A549 (cell line): ENCODE measurements at regions not wholly inside any gene's neighbourhood (a gene's known extent, or its start where the extent isn't known, plus 50 kb on each side); places are given as distances from the start of the nearest gene placed in this dataset.

Source experiments
- ATAC-seq, 2 experiments: fragments of 200-7000 bp in 1 of 2; fragments of >200 bp in 1 of 2; cut with Nextera tagmentation in 1 of 2; cut with Tn5 transposase in 1 of 2; 3 replicates each; pipeline versions ENCODE4 v1.8.0 to v1.9.1; 2018 to 2020; ENCODE audit warnings: mild to moderate bottlenecking in 1 of 2, moderate library complexity in 1 of 2
- CTCF ChIA-PET: fragments of 300-600 bp; sonication (Branson Sonifier 250); formaldehyde crosslinking; extraction: SDS; loops from one replicate; lab custom pipeline; 2021; ENCODE audit warnings: antibody characterized with exemption, inconsistent platforms; lab: Yijun Ruan, JAX
- POLR2A ChIA-PET: fragments of 350-600 bp; formaldehyde crosslinking; extraction: SDS; loops from one replicate; lab custom pipeline; 2021; ENCODE audit warnings: antibody characterized with exemption, inconsistent platforms; lab: Yijun Ruan, JAX
- DNase-seq, 2 experiments: peaks; one replicate each; pipeline versions ENCODE4 v3.0.0 to v3.0.0-alpha.2; 2011 to 2016; ENCODE audit warnings: low read depth in 1 of 2, low spot score in 1 of 2
- FAIRE-seq: peaks from 2 replicates; lab custom pipeline; 2011; peaks lifted over from hg19 to GRCh38; lab: Jason Lieb, UNC
- H3K27ac ChIP-seq, 2 experiments: fragments of >200 bp; sonication (Bioruptor Twin); formaldehyde crosslinking; 3 replicates each; pipeline ENCODE4 v1.5.1; 2016 to 2017
- H3K4me1 ChIP-seq: fragments of >200 bp; sonication (Bioruptor Twin); formaldehyde crosslinking; 3 replicates; pipeline ENCODE4 v1.6.1; 2016
- H3K4me2 ChIP-seq: fragments of >200 bp; sonication (Bioruptor Twin); formaldehyde crosslinking; 3 replicates; pipeline ENCODE4 v1.6.1; 2016
- H3K4me3 ChIP-seq: fragments of >200 bp; sonication (Bioruptor Twin); formaldehyde crosslinking; 3 replicates; pipeline ENCODE4 v1.5.1; 2016
- H3K9me3 ChIP-seq: fragments of >200 bp; sonication (Bioruptor Twin); formaldehyde crosslinking; 3 replicates; pipeline ENCODE4 v1.6.1; 2016
- BHLHE40 ChIP-seq: IDR thresholded peaks from 2 replicates; pipeline ENCODE4 v1.6.1; 2012; ENCODE audit warnings: low read depth, low read length, inconsistent platforms
- CBX2 ChIP-seq: fragments of 200-600 bp; sonication (generic); IDR thresholded peaks from 2 replicates; pipeline ENCODE4 v1.6.1; 2016; ENCODE audit warnings: low read depth, mild to moderate bottlenecking, borderline replicate concordance
- CBX8 ChIP-seq: fragments of 200-600 bp; sonication (generic); IDR thresholded peaks from 2 replicates; pipeline ENCODE4 v1.6.1; 2016
- CHD2 ChIP-seq: fragments of 150-350 bp; IDR thresholded peaks from 2 replicates; pipeline ENCODE4 v1.6.1; 2014; ENCODE audit warnings: low read length; ENCODE audit not compliant: partially characterized antibody
- CHD4 ChIP-seq: fragments of 200-600 bp; sonication (generic); IDR thresholded peaks from 2 replicates; pipeline ENCODE4 v1.6.1; 2016; ENCODE audit warnings: antibody characterized with exemption, mild to moderate bottlenecking, borderline replicate concordance
- EHMT2 ChIP-seq: fragments of 200-600 bp; sonication (generic); IDR thresholded peaks from 2 replicates; pipeline ENCODE4 v1.6.1; 2016; ENCODE audit warnings: antibody characterized with exemption, low read depth, mild to moderate bottlenecking, moderate library complexity
- ELK1 ChIP-seq: fragments of 150-350 bp; IDR thresholded peaks from 2 replicates; pipeline ENCODE4 v1.6.1; 2014; ENCODE audit warnings: low read depth, mild to moderate bottlenecking, low read length
- EP300 ChIP-seq, 2 experiments: fragments of >200 bp; sonication (Bioruptor Twin); formaldehyde crosslinking; IDR thresholded peaks; 2 replicates in 1 of 2; 3 replicates in 1 of 2; pipeline ENCODE4 v1.6.1; 2016 to 2017
- ESRRA ChIP-seq: fragments of 150-350 bp; IDR thresholded peaks from 2 replicates; pipeline ENCODE4 v1.6.1; 2014; ENCODE audit warnings: mild to moderate bottlenecking, low read length, borderline replicate concordance
- FOSL2 ChIP-seq, 2 experiments: fragments of 450-650 bp in 1 of 2; fragments of >200 bp in 1 of 2; sonication (Bioruptor Twin) in 1 of 2; formaldehyde crosslinking; IDR thresholded peaks; 2 replicates each; pipeline versions ENCODE4 v1.5.0 to v1.6.1; 2016 to 2020; ENCODE audit warnings: mild to moderate bottlenecking in 1 of 2, moderate library complexity in 1 of 2
- FOXS1 ChIP-seq: fragments of 250-450 bp; sonication (Bioruptor Pico); IDR thresholded peaks from 2 replicates; pipeline ENCODE4 v1.5.0; 2020; ENCODE audit warnings: mild to moderate bottlenecking, moderate library complexity
- GATA3 ChIP-seq: IDR thresholded peaks from 2 replicates; pipeline ENCODE4 v1.6.1; 2012; ENCODE audit warnings: borderline replicate concordance
- HOXA7 ChIP-seq: fragments of 250-450 bp; sonication (Bioruptor Pico); IDR thresholded peaks from 2 replicates; pipeline ENCODE4 v1.5.0; 2020; ENCODE audit warnings: mild to moderate bottlenecking, moderate library complexity
- MYC ChIP-seq: IDR thresholded peaks from 2 replicates; pipeline ENCODE4 v1.6.1; 2012; ENCODE audit warnings: mild to moderate bottlenecking, inconsistent platforms, low read length, improper control_type of control experiment, borderline replicate concordance
- NPAS2 ChIP-seq: fragments of 250-450 bp; sonication (Bioruptor Pico); IDR thresholded peaks from 2 replicates; pipeline ENCODE4 v1.8.0; 2022; ENCODE audit warnings: mild to moderate bottlenecking, moderate library complexity, borderline replicate concordance
- NR3C1 ChIP-seq: fragments of >200 bp; sonication (Bioruptor Twin); formaldehyde crosslinking; IDR thresholded peaks from 3 replicates; pipeline ENCODE4 v1.6.1; 2017
- RARB ChIP-seq: fragments of 250-450 bp; sonication (Bioruptor Pico); IDR thresholded peaks from 2 replicates; pipeline ENCODE4 v1.8.0; 2021; ENCODE audit warnings: mild to moderate bottlenecking, moderate library complexity
- RCOR1 ChIP-seq: fragments of 150-350 bp; IDR thresholded peaks from 2 replicates; pipeline ENCODE4 v1.6.1; 2014; ENCODE audit warnings: antibody characterized with exemption, low read length, low read depth
- RNF2 ChIP-seq: fragments of 200-600 bp; sonication (generic); IDR thresholded peaks from 2 replicates; pipeline ENCODE4 v1.6.1; 2016; ENCODE audit warnings: low read depth, mild to moderate bottlenecking, antibody characterized with exemption, moderate library complexity, borderline replicate concordance
- SMC3 ChIP-seq: fragments of >200 bp; sonication (Bioruptor Twin); formaldehyde crosslinking; IDR thresholded peaks from 3 replicates; pipeline ENCODE4 v1.6.1; 2018; ENCODE audit warnings: inconsistent platforms
- TP53 ChIP-seq: fragments of 250-450 bp; sonication (Bioruptor Pico); IDR thresholded peaks from 2 replicates; pipeline ENCODE4 v1.5.0; 2021; ENCODE audit warnings: mild to moderate bottlenecking, moderate library complexity
- ZC3H11A ChIP-seq: fragments of 450-650 bp; IDR thresholded peaks from 2 replicates; pipeline ENCODE4 v1.6.1; 2014; ENCODE audit warnings: antibody characterized with exemption, mild to moderate bottlenecking
- ZSCAN20 ChIP-seq: fragments of 250-450 bp; sonication (Bioruptor Pico); IDR thresholded peaks from 2 replicates; pipeline ENCODE4 v1.8.0; 2022; ENCODE audit warnings: mild to moderate bottlenecking, moderate library complexity
- WGBS: methylation state at CpG from one replicate; pipeline ENCODE4 v1.1.6; 2017; ENCODE audit errors: missing lambda C conversion rate; 5-methylcytosine and 5-hydroxymethylcytosine counted together
- TF ChIP-seq, protein P1 (sequence below): fragments of >200 bp; sonication (Bioruptor Twin); formaldehyde crosslinking; IDR thresholded peaks from 3 replicates; pipeline ENCODE4 v1.5.1; 2016
- TF ChIP-seq, protein P2 (sequence below): fragments of 450-650 bp; IDR thresholded peaks from 2 replicates; pipeline ENCODE4 v1.6.1; 2014; ENCODE audit warnings: antibody characterized with exemption
- TF ChIP-seq, protein P3 (sequence below): fragments of 250-450 bp; sonication (Bioruptor Pico); IDR thresholded peaks from 2 replicates; pipeline ENCODE4 v1.5.0; 2020; ENCODE audit warnings: low read depth, mild to moderate bottlenecking, moderate library complexity

GRCh38 chr11:34747251-34747650 is 126.4 kb downstream of the EHF start:
- TF ChIP-seq TP53 (CRISPR knock-in tag) (no peak), CHD4 (no peak), SMC3 (no peak), EHMT2 (no peak)
- DNase-seq (no peak), FAIRE-seq (no peak), ATAC-seq (no peak)
- no peaks in the 10 kb centered on the region for H3K9me3 ChIP-seq
- H3K27ac ChIP-seq: peak overlapping the region in 1 of 2 experiments; percentile 24; a peak in 1 of 6 replicates
- 37% methylated on average over 3 of the region's 3 CpGs for WGBS
- H3K4me3 ChIP-seq: no peak overlapping the region
- no peaks in the 10 kb centered on the region; the same call in 2 of the 3 replicates for H3K4me1 ChIP-seq
- POLR2A ChIA-PET: no interaction called here
- CTCF ChIA-PET: interaction anchor here (1.1 to 1.4 kb wide), 2 partner anchors 8 to 162 kb away, joined by 3 read pairs; no protein-coding TSS in a partner anchor
- no peak overlapping the region for H3K4me2 ChIP-seq

DNA sequence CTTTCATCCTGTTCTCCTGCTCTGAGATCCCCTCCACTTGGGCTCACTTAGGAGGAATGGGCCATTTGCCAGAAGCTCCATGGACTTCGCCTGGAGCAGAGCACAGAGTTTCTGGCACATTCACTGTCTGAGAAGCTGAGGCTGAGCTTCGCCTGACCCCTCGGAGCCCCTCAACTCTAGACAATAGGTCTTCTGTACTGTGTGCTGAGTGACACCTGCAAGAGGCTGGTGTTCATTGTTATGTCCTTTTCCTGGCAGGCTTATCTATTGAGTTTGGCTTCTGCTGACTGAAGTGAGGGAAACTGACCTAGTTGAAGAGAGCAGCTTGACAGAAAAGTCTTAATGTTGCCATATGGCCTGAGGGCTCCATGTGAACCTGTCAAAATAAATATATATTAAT is 124.3 kb downstream of the EHF start:
- Histone ChIP-seq H3K27ac (no peak overlapping the region), H3K4me3 (no peak overlapping the region), H3K4me1 (no peaks in the 10 kb centered on the region), H3K4me2 (no peak overlapping the region), H3K9me3 (no peaks in the 10 kb centered on the region)
- no peak for TF ChIP-seq NPAS2
- TF ChIP-seq EP300 (IDR thresholded peaks at IDR 0.05): no peak
- no peak for TF ChIP-seq EHMT2
- DNase-seq (no peak), FAIRE-seq (no peak), ATAC-seq (no peak)
- ChIA-PET CTCF (interaction anchor here (1.1 kb wide), 1 partner anchor 159 kb away, joined by 4 read pairs; no protein-coding TSS in a partner anchor), POLR2A (no interaction called here)
- WGBS: 70% methylated on average over 3 of the region's 3 CpGs

DNA sequence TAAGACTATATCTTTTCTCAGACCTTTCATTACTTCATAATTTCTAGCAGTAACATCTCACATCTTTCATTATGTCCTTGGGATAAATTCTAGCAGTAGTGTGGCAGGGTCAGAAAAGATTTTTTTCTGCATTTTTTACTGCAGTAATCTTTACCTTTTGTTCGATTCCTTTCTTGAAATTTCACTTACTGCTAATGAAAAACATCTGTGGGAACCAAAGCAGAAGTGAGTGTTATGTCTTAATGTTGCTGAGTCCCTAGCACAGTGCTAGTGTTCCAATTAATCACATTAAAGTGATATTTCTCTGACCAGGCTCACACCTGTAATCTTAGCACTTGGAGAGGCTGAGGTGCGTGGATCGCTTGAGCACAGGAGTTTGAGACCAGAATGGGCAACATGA is 123.6 kb downstream of the EHF start:
- no peaks in the 10 kb centered on the region for H3K4me1 ChIP-seq
- no peak for ATAC-seq
- no peak for TF ChIP-seq CBX8
- TF ChIP-seq, protein P1, sequence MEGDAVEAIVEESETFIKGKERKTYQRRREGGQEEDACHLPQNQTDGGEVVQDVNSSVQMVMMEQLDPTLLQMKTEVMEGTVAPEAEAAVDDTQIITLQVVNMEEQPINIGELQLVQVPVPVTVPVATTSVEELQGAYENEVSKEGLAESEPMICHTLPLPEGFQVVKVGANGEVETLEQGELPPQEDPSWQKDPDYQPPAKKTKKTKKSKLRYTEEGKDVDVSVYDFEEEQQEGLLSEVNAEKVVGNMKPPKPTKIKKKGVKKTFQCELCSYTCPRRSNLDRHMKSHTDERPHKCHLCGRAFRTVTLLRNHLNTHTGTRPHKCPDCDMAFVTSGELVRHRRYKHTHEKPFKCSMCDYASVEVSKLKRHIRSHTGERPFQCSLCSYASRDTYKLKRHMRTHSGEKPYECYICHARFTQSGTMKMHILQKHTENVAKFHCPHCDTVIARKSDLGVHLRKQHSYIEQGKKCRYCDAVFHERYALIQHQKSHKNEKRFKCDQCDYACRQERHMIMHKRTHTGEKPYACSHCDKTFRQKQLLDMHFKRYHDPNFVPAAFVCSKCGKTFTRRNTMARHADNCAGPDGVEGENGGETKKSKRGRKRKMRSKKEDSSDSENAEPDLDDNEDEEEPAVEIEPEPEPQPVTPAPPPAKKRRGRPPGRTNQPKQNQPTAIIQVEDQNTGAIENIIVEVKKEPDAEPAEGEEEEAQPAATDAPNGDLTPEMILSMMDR: no peak
- TF ChIP-seq RARB (CRISPR knock-in tag): no peak
- TF ChIP-seq EHMT2: no peak
- no peak for TF ChIP-seq ESRRA
- TF ChIP-seq ZC3H11A: no peak
- no peak for TF ChIP-seq HOXA7
- TF ChIP-seq BHLHE40: no peak
- TF ChIP-seq FOXS1: no peak
- TF ChIP-seq GATA3: no peak
- TF ChIP-seq, all 56 proteins: peak for 0
- Histone ChIP-seq H3K9me3 (no peaks in the 10 kb centered on the region), H3K27ac (no peak overlapping the region), H3K4me2 (no peak overlapping the region), H3K4me3 (no peak overlapping the region)
- no peak for FAIRE-seq
- no peak for DNase-seq
- 83% methylated on average over 3 of the region's 3 CpGs for WGBS
- CTCF ChIA-PET: no interaction called here
- POLR2A ChIA-PET: no interaction called here

DNA sequence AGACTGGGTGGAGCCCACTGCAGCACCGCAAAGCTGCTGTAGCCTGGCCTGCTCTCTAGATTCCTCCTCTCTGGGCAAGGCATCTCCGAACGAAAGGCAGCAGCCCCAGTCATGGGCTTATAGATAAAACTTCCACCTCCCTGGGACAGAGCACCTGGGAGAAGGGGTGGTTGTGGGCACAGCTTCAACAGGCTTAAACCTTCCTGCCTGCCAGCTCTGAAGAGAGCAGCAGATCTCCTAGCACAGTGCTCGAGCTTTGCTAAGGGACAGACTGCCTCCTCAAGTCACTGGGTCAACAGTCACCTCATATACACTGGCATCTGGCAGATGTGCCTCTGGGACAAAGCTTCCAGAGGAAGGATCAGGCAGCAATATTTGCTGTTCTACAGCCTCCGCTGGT is 117.3 kb downstream of the EHF start:
- no peak overlapping the region for H3K27ac ChIP-seq
- POLR2A ChIA-PET: no interaction called here
- DNase-seq: peak in 1 of 2 experiments; percentile 20
- H3K4me2 ChIP-seq: no peak overlapping the region
- CTCF ChIA-PET: interaction anchor here (1.3 to 2.6 kb wide), 2 partner anchors 10 to 152 kb away, joined by 3 to 12 read pairs; no protein-coding TSS in a partner anchor
- H3K9me3 ChIP-seq: peaks cover 21% of the 10 kb centered on the region
- FAIRE-seq: no peak
- no peak for ATAC-seq
- WGBS: 90% methylated on average over 5 of the region's 5 CpGs
- H3K4me3 ChIP-seq: no peak overlapping the region
- H3K4me1 ChIP-seq: no peaks in the 10 kb centered on the region
- TF ChIP-seq CHD4 (no peak), RCOR1 (no peak), CHD2 (no peak), HOXA7 (no peak), NR3C1 (no peak), CBX2 (no peak), MYC (no peak), RNF2 (no peak), FOXS1 (no peak), ELK1 (no peak), ESRRA (no peak), FOSL2 (IDR thresholded peaks at IDR 0.05) (no peak), FOSL2 (CRISPR knock-in tag; IDR thresholded peaks at IDR 0.05) (no peak), ZSCAN20 (no peak)
- TF ChIP-seq, protein P2, sequence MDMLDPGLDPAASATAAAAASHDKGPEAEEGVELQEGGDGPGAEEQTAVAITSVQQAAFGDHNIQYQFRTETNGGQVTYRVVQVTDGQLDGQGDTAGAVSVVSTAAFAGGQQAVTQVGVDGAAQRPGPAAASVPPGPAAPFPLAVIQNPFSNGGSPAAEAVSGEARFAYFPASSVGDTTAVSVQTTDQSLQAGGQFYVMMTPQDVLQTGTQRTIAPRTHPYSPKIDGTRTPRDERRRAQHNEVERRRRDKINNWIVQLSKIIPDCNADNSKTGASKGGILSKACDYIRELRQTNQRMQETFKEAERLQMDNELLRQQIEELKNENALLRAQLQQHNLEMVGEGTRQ: no peak
- TF ChIP-seq, protein P3, sequence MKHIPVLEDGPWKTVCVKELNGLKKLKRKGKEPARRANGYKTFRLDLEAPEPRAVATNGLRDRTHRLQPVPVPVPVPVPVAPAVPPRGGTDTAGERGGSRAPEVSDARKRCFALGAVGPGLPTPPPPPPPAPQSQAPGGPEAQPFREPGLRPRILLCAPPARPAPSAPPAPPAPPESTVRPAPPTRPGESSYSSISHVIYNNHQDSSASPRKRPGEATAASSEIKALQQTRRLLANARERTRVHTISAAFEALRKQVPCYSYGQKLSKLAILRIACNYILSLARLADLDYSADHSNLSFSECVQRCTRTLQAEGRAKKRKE (CRISPR knock-in tag): no peak
